ENCODE measurements at regions not wholly inside any gene's neighbourhood (a gene's known extent, or its start where the extent isn't known, plus 50 kb on each side); places are given as distances from the start of the nearest gene placed in this dataset.
"Not testable (repeated sequence)": the region's sequence is repeated elsewhere in the genome, so short reads cannot be mapped to it uniquely, and the experiment has no call there.

- TF ChIP-seq, protein P1, sequence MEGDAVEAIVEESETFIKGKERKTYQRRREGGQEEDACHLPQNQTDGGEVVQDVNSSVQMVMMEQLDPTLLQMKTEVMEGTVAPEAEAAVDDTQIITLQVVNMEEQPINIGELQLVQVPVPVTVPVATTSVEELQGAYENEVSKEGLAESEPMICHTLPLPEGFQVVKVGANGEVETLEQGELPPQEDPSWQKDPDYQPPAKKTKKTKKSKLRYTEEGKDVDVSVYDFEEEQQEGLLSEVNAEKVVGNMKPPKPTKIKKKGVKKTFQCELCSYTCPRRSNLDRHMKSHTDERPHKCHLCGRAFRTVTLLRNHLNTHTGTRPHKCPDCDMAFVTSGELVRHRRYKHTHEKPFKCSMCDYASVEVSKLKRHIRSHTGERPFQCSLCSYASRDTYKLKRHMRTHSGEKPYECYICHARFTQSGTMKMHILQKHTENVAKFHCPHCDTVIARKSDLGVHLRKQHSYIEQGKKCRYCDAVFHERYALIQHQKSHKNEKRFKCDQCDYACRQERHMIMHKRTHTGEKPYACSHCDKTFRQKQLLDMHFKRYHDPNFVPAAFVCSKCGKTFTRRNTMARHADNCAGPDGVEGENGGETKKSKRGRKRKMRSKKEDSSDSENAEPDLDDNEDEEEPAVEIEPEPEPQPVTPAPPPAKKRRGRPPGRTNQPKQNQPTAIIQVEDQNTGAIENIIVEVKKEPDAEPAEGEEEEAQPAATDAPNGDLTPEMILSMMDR (IDR thresholded peaks at IDR 0.05; ENCODE audit: extremely low read depth, missing control alignments): no peak
- no peak for DNase-seq (ENCODE audit: low spot score)
These were observed 340.8 kb upstream of the ONECUT1 start for GRCh38 chr15:53130943-53131342.

DNA sequence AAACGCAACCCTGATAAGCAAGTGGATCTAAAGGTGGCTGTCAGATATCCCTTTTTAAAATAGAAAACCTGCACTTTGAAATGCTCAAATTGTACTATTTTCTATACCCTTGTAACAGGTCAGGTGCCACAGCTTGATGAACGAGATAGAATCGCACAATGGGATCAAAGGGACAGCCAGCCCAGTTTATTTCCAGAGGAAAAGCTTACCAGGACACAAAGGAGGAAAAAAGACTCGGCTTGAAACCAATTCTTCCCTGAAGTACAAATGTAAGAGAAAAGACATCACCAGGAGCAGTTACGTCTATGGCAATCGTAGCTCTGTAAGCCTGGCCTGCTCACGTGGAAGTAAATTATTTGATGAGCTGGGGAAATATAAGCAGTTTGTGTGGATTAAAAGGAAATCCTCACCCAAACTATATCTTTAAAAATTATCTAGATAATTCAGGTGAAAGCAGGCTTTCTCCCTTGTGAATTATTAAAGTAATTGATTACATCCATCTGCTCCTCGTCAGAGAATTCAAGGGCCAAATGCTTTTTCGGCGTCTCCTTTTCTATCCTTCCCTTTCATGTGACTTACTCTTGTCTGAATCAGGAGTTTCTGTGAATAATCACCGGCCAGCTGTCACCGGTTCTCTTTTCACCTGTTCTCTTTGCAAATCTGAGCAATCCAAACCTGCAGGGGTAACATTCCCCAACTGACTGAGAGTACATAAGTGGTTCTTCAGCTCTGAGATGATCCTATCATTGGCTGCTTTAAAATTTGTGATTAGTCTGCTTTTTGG, 339.2 kb upstream of the ONECUT1 start:
- DNase-seq (ENCODE audit: low spot score): no peak
- TF ChIP-seq, protein P1 (IDR thresholded peaks at IDR 0.05; ENCODE audit: extremely low read depth, missing control alignments): no peak

GRCh38 chr15:53128652-53129051, 338.5 kb upstream of the ONECUT1 start:
- no peak for DNase-seq (ENCODE audit: low spot score)
- TF ChIP-seq, protein P1 (IDR thresholded peaks at IDR 0.05; ENCODE audit: extremely low read depth, missing control alignments): no peak

- TF ChIP-seq, protein P1 (IDR thresholded peaks at IDR 0.05; ENCODE audit: extremely low read depth, missing control alignments): no peak
- no peak for DNase-seq (ENCODE audit: low spot score)
These were observed 336.0 kb upstream of the ONECUT1 start for GRCh38 chr15:53126144-53126543.

- TF ChIP-seq, protein P1 (IDR thresholded peaks at IDR 0.05; ENCODE audit: extremely low read depth, missing control alignments): no peak
- no peak for DNase-seq (ENCODE audit: low spot score)
These were observed 332.7 kb upstream of the ONECUT1 start for GRCh38 chr15:53122818-53123217.

- DNase-seq (ENCODE audit: low spot score): not testable (repeated sequence)
These were observed 326.8 kb upstream of the ONECUT1 start for GRCh38 chr15:53116915-53117314.

DNA sequence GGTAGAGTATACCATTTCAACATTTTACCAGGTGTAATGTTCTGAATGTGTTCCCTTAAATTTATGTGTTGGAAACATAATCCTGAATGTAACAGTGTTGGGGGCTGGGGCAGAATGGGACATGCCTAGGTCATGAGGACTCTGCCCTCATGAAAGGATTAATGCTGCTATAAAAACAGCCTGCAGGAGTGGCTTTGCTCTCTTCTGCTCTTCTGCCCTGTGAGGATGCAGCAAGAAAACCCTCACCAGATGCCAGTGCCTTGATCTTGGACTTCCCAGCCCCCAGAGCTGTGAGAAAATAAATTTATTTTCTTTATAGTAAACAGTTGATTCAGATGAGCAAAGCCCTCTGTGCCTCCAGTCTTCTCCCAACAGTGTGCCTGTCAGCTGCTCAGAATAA, 326.0 kb upstream of the ONECUT1 start:
- TF ChIP-seq, protein P1 (IDR thresholded peaks at IDR 0.05; ENCODE audit: extremely low read depth, missing control alignments): no peak
- DNase-seq (ENCODE audit: low spot score): no peak

GRCh38 chr15:53115563-53115962, 325.4 kb upstream of the ONECUT1 start:
- DNase-seq (ENCODE audit: low spot score): no peak
- TF ChIP-seq, protein P1 (IDR thresholded peaks at IDR 0.05; ENCODE audit: extremely low read depth, missing control alignments): no peak
